Keratinocyte (primary cell): ENCODE measurements at regions not wholly inside any gene's neighbourhood (a gene's known extent, or its start where the extent isn't known, plus 50 kb on each side); places are given as distances from the start of the nearest gene placed in this dataset.
"Not testable (repeated sequence)": the region's sequence is repeated elsewhere in the genome, so short reads cannot be mapped to it uniquely, and the experiment has no call there.

Experiments
- DNase-seq: peaks from one replicate; pipeline ENCODE4 v3.0.0-alpha.2; 2011; ENCODE audit warnings: low read depth, missing footprints, low spot score
- FAIRE-seq: peaks from 2 replicates; lab custom pipeline; 2011; peaks lifted over from hg19 to GRCh38; lab: Jason Lieb, UNC
- H2AFZ ChIP-seq: 2 replicates; pipeline ENCODE4 v1.6.0; 2012; ENCODE audit warnings: low read length, control low read depth, inconsistent platforms; ENCODE audit not compliant: control insufficient read depth
- H3K27ac ChIP-seq: 2 replicates; pipeline ENCODE4 v1.5.1; 2011; ENCODE audit warnings: low read length; ENCODE audit not compliant: control insufficient read depth, insufficient read depth
- H3K27me3 ChIP-seq: 3 replicates; pipeline ENCODE4 v1.6.0; 2011; ENCODE audit warnings: low read length; ENCODE audit not compliant: control insufficient read depth, insufficient read depth; ENCODE audit errors: extremely low read depth
- H3K36me3 ChIP-seq, 2 experiments: 2 replicates in 1 of 2; 3 replicates in 1 of 2; pipeline ENCODE4 v1.5.1; 2011; ENCODE audit warnings: low read length in 2 of 2, mild to moderate bottlenecking in 1 of 2; ENCODE audit not compliant: control insufficient read depth in 2 of 2, insufficient read depth in 2 of 2; ENCODE audit errors: extremely low read depth in 1 of 2
- H3K4me1 ChIP-seq: 3 replicates; pipeline ENCODE4 v1.5.1; 2011; ENCODE audit warnings: low read length; ENCODE audit not compliant: control insufficient read depth, insufficient read depth; ENCODE audit errors: extremely low read depth
- H3K4me2 ChIP-seq: 3 replicates; pipeline ENCODE4 v1.6.0; 2011; ENCODE audit warnings: low read depth, low read length; ENCODE audit not compliant: control insufficient read depth, insufficient read depth; ENCODE audit errors: extremely low read depth
- H3K4me3 ChIP-seq, 3 experiments: fragments of 200-600 bp in 1 of 3; sonication (generic) in 1 of 3; 2 replicates in 2 of 3; 3 replicates in 1 of 3; pipeline ENCODE4 v1.5.1; 2011 to 2016; ENCODE audit warnings: low read length in 3 of 3, mild to moderate bottlenecking in 3 of 3, control low read depth in 2 of 3, inconsistent platforms in 1 of 3, low read depth in 1 of 3, mixed read lengths in 1 of 3, mixed run types in 1 of 3, moderate library complexity in 1 of 3; ENCODE audit not compliant: control insufficient read depth in 2 of 3, insufficient read depth in 2 of 3; ENCODE audit errors: extremely low read depth in 1 of 3
- H3K79me2 ChIP-seq: 2 replicates; pipeline ENCODE4 v1.6.0; 2012; ENCODE audit warnings: low read length; ENCODE audit not compliant: control insufficient read depth, insufficient read depth
- H3K9ac ChIP-seq: 3 replicates; pipeline ENCODE4 v1.6.0; 2011; ENCODE audit warnings: low read length; ENCODE audit not compliant: control insufficient read depth, insufficient read depth; ENCODE audit errors: extremely low read depth
- H3K9me1 ChIP-seq: 3 replicates; pipeline ENCODE4 v1.6.0; 2011; ENCODE audit warnings: low read length; ENCODE audit not compliant: control insufficient read depth, insufficient read depth; ENCODE audit errors: extremely low read depth
- H3K9me3 ChIP-seq: 2 replicates; pipeline ENCODE4 v1.5.1; 2012; ENCODE audit warnings: low read depth, low read length; ENCODE audit not compliant: control insufficient read depth
- H4K20me1 ChIP-seq: 3 replicates; pipeline ENCODE4 v1.6.0; 2011; ENCODE audit warnings: low read length; ENCODE audit not compliant: control insufficient read depth, insufficient read depth; ENCODE audit errors: extremely low read depth
- EZH2 ChIP-seq: IDR thresholded peaks from one replicate; pipeline ENCODE4 v1.6.1; 2012; ENCODE audit warnings: inconsistent platforms, mild to moderate bottlenecking, low read length, moderate library complexity
- dilution Hi-C: fragments of 300-500 bp; cut with MboI; formaldehyde crosslinking; loops from one replicate; pipeline ENCODE4 v1.7.0; 2020; ENCODE audit warnings: low sequenced_read_pairs; ENCODE audit not compliant: extremely low pct_ligation_motif_present
- TF ChIP-seq, protein P1 (sequence below), 3 experiments: IDR thresholded peaks in 1 of 3; conservative IDR thresholded peaks in 1 of 3; optimal IDR thresholded peaks in 1 of 3; 2 replicates in 2 of 3; 3 replicates in 1 of 3; pipeline versions ENCODE3 to v1.5.1; 2011; ENCODE audit warnings: low read length in 3 of 3, mild to moderate bottlenecking in 3 of 3, moderate library complexity in 2 of 3, control low read depth in 1 of 3, inconsistent platforms in 1 of 3; ENCODE audit not compliant: insufficient read depth in 2 of 3; ENCODE audit errors: extremely low read depth in 1 of 3

DNA sequence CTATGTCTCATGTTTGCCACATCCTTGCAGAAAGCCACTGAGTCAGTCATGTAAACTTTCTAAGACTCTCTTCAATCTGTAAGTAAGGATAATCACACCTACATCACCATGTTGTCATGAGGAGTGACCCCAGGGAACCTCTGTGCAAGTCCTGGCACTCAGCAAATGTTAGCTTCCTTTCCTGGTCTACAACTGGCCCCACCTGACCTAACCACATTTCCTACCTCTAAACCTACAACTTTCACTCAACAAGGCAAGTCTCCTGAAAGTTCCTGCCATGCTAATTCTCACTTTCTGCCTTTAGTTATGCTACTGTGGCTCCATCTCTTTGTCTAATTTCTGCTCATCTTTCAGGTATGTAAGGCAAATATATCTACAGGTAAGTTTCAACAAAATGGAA, 72.3 kb upstream of the SEM1 start:
- H3K36me3 ChIP-seq: no peaks in the 10 kb centered on the region
- no peak overlapping the region for H3K9ac ChIP-seq
- dilution Hi-C loops: no loop called here
- H3K79me2 ChIP-seq: no peaks in the 10 kb centered on the region
- TF ChIP-seq, protein P1, sequence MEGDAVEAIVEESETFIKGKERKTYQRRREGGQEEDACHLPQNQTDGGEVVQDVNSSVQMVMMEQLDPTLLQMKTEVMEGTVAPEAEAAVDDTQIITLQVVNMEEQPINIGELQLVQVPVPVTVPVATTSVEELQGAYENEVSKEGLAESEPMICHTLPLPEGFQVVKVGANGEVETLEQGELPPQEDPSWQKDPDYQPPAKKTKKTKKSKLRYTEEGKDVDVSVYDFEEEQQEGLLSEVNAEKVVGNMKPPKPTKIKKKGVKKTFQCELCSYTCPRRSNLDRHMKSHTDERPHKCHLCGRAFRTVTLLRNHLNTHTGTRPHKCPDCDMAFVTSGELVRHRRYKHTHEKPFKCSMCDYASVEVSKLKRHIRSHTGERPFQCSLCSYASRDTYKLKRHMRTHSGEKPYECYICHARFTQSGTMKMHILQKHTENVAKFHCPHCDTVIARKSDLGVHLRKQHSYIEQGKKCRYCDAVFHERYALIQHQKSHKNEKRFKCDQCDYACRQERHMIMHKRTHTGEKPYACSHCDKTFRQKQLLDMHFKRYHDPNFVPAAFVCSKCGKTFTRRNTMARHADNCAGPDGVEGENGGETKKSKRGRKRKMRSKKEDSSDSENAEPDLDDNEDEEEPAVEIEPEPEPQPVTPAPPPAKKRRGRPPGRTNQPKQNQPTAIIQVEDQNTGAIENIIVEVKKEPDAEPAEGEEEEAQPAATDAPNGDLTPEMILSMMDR (optimal IDR thresholded peaks at IDR 0.05 in 1 of 3, IDR thresholded peaks at IDR 0.05 in 1 of 3, conservative IDR thresholded peaks at IDR 0.05 in 1 of 3; ENCODE audit: extremely low read depth in 1 of 3, insufficient read depth in 2 of 3, low read length in 3 of 3): no peak
- no peak for TF ChIP-seq EZH2
- no peak overlapping the region for H3K27ac ChIP-seq
- H3K27me3 ChIP-seq: no peaks in the 10 kb centered on the region
- H3K9me1 ChIP-seq: no peaks in the 10 kb centered on the region
- no peak overlapping the region for H3K4me2 ChIP-seq
- H3K4me1 ChIP-seq: peaks cover 6% of the 10 kb centered on the region
- no peak for DNase-seq
- H4K20me1 ChIP-seq: no peaks in the 10 kb centered on the region
- H3K9me3 ChIP-seq: no peaks in the 10 kb centered on the region
- no peak overlapping the region for H2AFZ ChIP-seq
- no peak overlapping the region for H3K4me3 ChIP-seq
- FAIRE-seq: no peak

DNA sequence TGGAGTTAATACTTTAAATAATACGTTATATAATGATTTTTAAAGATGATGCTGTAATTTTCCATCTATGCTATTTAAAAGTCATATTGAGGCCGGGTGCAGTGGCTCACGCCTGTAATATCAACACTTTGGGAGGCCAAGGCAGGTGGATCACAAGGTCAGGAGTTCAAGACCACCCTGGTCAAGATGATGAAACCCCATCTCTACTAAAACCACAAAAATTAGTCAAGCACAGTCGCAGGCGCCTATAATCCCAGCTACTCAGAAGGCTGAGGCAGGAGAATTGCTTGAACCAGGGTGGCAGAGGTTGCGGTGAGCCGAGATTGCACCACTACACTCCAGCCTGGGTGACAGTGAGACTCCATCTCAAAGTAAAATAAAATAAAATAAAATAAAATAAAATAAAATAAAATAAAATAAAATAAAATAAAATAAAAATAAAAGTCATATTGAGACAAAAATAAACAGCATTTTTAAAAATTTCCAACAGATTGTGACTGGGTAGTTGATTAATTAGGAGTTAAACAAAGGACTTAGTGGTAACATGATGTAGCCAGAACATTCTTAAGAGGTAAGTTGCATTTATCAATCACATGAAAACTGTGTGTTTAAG, 73.1 kb upstream of the SEM1 start:
- H3K4me3 ChIP-seq, H3K79me2 ChIP-seq, FAIRE-seq, H3K27ac ChIP-seq, dilution Hi-C loops, H4K20me1 ChIP-seq, H3K4me2 ChIP-seq, H2AFZ ChIP-seq, H3K4me1 ChIP-seq, H3K36me3 ChIP-seq, H3K9ac ChIP-seq, H3K9me3 ChIP-seq, H3K9me1 ChIP-seq, H3K27me3 ChIP-seq, DNase-seq: not testable (repeated sequence)

DNA sequence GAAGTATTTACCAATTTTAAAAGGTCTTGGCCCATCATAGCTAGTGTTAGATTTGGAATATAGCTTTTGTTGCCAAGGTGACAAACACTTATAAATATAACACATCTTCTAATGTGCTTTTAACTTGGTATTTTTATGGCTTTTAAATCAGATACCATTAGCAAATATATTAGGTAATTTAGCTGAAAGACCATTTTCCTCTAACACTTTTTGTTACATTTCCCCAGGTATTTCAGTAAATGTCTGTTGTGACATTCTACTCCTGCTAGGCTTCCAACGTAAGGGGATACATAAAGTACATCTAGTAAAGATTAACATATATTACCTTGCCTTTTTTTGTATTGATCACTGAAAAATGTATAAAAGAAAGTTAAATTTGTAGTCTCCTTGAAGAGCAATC, 75.0 kb upstream of the SEM1 start:
- H4K20me1 ChIP-seq: no peaks in the 10 kb centered on the region
- H3K4me3 ChIP-seq: no peak overlapping the region
- H3K9me1 ChIP-seq: no peaks in the 10 kb centered on the region
- H3K27me3 ChIP-seq: no peaks in the 10 kb centered on the region
- H3K9me3 ChIP-seq: no peaks in the 10 kb centered on the region
- peaks cover 6% of the 10 kb centered on the region for H3K4me1 ChIP-seq
- dilution Hi-C loops: no loop called here
- DNase-seq: no peak
- TF ChIP-seq EZH2: no peak
- TF ChIP-seq, protein P1 (optimal IDR thresholded peaks at IDR 0.05 in 1 of 3, IDR thresholded peaks at IDR 0.05 in 1 of 3, conservative IDR thresholded peaks at IDR 0.05 in 1 of 3; ENCODE audit: extremely low read depth in 1 of 3, insufficient read depth in 2 of 3, low read length in 3 of 3): no peak
- no peak for FAIRE-seq
- H3K36me3 ChIP-seq: no peaks in the 10 kb centered on the region
- H3K79me2 ChIP-seq: no peaks in the 10 kb centered on the region
- H3K27ac ChIP-seq: no peak overlapping the region
- H3K4me2 ChIP-seq: no peak overlapping the region
- no peak overlapping the region for H2AFZ ChIP-seq
- no peak overlapping the region for H3K9ac ChIP-seq
